Stimulated activated CD4-positive, alpha-beta T cell treated with anti-CD3 and anti-CD28 coated beads, Interleukin-12 subunit alpha, Interleukin-12 subunit beta, amount 100 ng/mL, for 48 hours (primary cell): ENCODE measurements at regions not wholly inside any gene's neighbourhood (a gene's known extent, or its start where the extent isn't known, plus 50 kb on each side); places are given as distances from the start of the nearest gene placed in this dataset.
"Not testable (repeated sequence)": the region's sequence is repeated elsewhere in the genome, so short reads cannot be mapped to it uniquely, and the experiment has no call there.

ENCODE experiments used
- DNase-seq, 3 donors: peaks; one replicate each; pipeline ENCODE4 v3.0.0-alpha.2; 2020; ENCODE audit warnings: low read depth in 2 of 3, low spot score in 1 of 3

GRCh38 chr2:40043641-40044040 lies 264.6 kb upstream of the THUMPD2 start:
- DNase-seq: no peak

DNA sequence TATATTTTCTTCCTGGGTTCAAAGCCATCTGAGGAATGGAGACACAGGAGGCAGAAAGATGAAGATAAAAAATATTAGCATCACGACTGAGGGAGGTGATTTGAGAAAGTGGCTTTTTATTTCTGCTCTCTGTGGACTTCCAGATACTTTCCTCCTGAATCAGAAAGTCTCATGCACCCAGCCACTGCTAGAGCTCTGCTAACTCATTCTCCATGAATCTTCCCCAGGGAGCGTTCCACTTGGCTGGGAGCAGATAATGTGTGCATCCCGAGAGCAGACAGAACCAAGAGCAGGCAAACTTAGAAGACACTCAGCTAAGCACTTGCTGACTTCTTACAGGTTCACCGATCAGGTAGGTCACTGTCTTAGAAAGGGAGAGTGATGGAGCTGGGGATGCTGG lies 264.1 kb upstream of the THUMPD2 start:
- no peak for DNase-seq

DNA sequence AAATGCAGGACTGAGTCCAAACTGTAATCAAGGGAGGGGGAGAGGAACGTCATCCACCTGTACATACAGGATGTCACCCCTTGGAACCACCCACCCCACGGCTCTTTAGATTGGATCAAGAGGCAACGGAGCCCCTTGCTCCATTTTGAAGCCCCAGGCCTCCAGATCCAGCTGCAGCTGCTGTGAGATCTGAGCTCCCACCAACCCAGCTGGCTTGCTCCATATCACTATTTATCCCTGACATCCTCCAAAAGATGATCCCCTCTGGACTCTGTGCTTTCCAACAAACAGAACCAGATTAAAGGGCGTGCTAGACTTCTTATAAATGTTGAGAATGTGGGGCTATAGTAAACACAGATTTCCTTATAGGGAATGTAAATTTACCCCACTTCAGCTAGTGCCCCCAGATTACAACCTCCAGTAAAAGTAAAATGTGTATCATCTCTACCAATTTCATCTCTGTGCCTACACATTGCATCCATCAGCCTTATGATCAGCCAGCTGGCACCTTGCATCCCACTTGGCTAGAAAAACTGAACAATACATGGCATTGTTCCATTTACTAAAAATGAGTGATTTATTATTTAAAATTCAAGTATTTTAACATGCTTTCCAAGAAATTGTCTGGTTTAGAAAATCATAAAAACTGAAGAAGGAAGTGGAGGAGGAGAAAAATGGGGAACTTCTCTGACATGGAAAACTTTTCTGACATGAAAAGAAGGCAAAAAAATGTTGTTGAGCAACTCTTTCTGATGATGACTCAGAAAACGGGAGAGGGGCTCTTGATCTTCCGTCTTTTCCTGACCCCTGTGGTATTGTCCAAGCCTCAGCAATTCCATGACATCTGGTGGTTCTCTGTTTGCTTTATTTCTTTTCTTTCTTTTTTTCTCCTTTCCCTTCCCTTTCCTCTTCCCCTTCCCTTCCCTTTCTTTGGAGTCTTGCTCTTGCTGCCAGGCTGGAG lies 262.6 kb upstream of the THUMPD2 start:
- DNase-seq: no peak

GRCh38 chr2:40039549-40039948 lies 260.5 kb upstream of the THUMPD2 start:
- DNase-seq: no peak

DNA sequence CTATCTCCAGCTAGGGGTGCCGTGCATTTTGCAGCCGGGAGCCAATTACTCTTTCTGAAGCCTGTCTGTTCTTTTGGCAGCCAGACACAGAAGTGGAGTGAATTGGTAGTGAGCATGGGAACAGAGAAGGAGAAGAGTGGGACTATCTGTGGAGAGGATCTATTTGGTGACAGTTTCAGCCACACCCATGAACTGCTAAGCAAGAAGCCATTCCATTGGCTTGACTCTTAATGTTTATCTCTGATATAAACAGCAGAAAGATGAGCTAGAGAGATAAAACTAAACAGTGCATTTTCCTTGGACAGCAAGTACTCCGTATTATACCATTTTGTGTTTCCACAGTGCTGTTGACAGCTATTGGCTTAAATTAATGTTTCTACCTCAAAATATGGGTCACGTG lies 259.6 kb upstream of the THUMPD2 start:
- DNase-seq: no peak

GRCh38 chr2:40037303-40037702 lies 258.2 kb upstream of the THUMPD2 start:
- no peak for DNase-seq

DNA sequence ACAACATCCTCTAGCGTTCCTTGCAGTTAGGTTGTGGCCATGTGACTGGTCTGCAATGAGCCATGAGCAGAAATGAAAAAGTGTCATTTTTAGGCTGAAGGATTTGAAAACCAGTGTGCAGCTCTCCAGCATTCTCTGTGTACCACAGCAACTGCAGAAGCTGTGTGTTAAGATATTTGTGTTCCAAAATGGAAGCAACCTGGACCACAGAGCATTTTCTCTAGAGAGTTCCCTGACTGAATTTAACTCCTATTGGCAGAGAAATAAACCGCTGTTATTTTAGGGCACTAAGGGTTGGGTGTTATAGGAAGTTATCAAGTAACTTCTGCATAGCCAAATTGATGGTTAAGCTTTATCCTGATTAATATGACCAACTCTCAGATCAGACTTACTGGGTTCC lies 257.2 kb upstream of the THUMPD2 start:
- no peak for DNase-seq

DNA sequence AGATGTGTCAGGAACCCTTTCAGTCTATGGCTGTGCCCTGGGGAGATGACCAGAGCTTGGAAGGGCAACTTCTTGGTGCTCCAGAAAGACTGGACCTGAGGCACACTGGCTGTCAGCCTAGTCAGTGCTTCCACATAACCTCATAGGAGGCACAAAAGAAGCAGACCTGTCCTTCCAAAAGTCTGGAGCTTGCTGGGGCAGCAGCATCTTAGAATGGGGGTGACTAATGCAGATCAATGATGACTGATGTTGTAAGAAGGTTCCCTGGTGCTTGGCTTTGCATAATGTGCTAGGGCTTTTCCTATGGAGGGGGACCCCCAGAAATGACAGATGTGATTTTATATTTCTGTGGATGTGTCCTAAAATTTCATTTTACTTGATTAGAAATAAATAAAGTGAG lies 255.7 kb upstream of the THUMPD2 start:
- no peak for DNase-seq

- no peak for DNase-seq
Observed at GRCh38 chr2:40034198-40034597, 255.1 kb upstream of the THUMPD2 start.

DNA sequence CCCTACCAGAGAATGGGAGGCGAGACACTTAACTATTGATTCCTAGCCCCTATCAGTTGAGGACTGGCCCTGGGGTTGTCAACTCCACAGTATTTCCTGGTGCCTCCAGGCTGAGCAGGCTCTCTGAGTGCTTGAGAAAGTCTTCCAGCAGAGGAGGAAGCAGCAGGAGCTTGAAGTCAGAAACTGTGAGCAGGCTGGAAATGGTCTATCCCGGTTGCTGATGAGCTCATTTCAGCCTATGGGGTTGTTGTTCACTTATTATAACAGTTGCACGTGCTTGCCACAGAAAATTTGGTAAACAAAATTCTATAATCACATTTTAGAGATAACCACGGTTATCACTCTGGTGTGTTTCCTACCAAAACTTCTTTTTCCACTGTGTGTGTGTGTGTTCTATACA lies 254.7 kb upstream of the THUMPD2 start:
- no peak for DNase-seq

DNA sequence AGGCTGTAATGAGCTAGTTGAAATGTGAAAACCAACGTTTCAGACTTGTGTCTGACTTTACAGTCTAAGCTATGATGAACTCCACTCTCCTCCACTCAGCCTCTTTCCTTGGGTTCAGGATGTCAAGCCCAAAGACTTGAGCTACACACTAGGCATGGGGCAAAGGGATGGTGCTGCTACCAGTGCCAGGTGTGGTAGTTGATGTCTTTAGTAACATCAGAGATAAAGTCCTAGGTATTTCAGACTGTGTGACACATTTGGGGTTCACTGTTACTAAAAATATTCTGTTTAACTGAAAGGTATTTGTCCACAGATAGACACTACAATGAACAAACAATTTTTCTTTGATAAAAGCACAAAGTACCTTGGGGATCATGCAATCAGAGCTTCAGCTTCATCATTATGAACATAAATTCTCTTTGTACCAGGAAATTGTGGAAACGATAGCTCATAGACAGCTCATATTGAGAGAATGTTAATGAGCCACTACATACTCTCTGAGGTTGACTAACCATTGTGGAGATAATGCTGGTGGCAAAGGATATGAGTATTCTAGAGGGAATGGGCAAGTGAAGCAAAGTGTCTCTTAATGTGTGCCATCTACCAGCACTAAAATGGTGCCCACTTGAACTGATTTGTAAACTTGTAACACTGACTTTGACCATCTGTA lies 253.7 kb upstream of the THUMPD2 start:
- DNase-seq: peak in 1 of 3 donors; percentile 1

DNA sequence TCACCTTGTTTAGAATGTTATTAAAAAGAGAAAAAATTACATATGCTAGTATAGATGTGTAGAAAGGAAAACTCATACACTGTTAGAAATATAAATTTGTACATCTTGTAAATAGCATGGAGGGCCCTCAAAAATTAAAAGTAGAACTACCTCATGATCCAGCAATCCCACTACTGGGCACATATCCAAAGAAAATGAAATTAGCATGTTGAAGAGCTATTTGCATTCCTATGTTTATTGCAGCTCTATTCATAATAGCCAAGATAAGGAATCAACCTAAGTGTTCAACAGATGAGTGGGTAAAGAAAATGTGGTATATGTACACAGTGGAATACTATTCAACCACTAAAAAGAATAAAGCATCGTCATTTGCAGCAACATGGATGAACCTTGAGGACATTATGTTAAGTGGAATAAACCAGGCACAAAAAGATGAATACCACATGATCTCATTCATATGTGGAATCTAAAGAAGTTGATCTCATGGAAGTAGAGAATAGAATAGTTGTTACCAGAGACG lies 251.5 kb upstream of the THUMPD2 start:
- no peak for DNase-seq

DNA sequence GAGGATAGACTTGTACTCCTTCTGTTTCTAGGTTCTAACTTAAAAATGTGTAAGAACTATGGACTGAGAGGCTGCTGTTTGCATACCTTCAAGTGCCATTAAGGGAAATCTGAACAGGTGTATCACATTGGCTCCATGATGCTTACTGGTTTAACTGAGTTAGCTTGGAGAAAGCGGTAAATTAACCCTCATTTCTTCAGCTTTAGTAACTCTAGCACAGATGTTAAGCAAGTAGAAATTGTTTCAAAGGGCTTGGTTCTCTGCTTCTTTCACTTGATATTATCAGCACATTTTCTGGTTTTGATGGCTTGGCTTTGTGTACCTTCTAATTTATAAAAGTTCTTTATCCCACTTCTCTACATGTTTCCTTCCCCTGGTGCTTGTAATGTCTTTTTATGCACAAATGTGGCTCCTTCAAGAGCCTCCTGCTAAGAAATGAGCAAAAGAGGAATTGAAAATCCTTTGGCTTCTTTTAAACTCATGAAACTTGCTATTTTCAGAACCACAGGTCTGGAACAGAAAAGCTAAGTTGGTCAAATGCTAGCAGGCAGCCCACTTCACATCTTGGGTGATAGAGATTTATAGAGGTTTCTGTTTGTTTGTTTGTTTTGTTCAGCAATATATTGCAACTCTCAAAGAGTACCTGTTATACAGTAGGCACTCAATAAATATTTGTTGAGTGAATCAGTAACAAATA lies 249.9 kb upstream of the THUMPD2 start:
- DNase-seq: no peak

DNA sequence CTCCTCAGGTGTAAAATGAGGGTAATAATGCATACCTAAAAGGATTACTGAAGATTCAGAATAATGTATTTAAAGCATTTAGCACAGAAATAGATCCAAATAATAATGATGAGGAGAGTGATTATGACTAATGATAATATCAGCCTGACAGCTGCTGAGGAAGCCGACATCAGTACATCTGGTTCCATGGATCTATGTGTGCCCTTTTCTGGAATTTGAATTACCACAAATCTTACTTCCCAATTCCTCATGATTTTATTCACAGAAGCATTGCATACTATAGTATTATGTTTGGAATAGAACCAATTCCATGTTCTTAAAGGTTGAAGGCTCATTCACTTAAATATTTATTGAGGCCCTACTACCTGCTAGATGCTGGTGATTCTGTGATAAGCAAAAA lies 248.9 kb upstream of the THUMPD2 start:
- no peak for DNase-seq

GRCh38 chr2:40025276-40025675 lies 246.2 kb upstream of the THUMPD2 start:
- not testable (repeated sequence) for DNase-seq

GRCh38 chr2:40020997-40021396 lies 241.9 kb upstream of the THUMPD2 start:
- DNase-seq: no peak

DNA sequence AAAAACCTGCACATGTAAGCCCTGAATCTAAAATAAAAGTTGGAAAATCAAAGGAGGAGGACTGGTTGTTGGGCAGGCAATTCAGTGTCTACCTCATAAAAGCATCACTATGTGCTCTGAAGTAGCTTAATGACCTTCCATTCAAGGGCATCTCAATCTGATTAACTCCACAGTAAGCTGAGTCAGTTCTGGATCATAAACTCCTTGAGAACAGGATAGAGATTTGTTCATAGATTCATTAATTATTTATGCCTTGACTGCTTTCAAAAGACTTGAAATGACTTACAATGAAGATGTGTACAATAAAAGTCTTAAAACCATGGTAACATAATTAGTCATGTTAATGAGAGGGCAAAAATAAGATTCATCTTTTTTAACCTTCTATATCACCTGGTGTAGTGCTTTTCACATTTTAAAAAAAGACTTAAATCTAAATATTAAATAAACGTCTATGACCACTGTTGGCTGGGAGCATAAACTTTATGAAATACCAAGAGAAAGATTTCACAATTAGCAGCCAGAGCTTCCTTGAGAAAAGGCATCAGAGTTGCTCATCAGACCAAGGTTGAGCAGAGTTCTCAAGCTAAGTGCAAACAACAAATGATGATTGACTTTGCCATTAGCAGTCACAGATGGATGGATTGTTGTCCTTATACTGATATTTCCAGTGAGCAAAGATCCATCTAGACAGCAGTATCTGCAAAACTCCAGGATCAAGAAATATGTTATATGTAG lies 237.3 kb upstream of the THUMPD2 start:
- DNase-seq: no peak

DNA sequence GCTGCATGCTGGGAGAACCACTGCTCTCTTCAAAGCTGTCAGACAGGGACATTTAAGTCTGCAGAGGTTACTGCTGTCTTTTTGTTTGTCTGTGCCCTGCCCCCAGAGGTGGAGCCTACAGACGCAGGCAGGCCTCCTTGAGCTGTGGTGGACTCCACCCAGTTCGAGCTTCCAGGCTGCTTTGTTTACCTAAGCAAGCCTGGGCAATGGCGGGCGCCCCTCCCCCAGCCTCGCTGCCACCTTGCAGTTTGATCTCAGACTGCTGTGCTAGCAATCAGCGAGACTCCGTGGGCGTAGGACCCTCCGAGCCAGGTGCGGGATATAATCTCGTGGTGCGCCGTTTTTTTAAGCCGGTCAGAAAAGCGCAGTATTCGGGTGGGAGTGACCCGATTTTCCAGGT lies 234.9 kb upstream of the THUMPD2 start:
- not testable (repeated sequence) for DNase-seq

DNA sequence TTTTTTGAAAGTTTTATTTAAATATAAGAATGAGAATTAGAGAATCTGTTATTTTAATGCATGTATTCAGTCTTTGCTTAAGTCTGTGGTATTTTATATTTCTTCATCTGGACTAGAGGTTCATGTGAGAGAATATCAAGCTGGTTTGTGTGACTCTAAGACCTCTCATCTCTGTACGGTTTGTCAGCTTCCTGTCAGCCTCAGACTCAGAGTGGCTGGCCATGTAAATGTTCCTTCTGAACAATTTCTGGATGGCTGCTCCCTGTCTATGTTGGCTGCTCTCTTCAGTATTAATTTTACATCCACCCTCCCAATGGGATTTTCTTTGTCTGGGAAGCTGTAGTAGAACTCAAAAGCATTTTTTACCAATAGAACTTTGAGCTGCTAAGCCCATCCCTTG lies 225.3 kb upstream of the THUMPD2 start:
- no peak for DNase-seq

- no peak for DNase-seq
Observed at GRCh38 chr2:40002339-40002738, 223.3 kb upstream of the THUMPD2 start.

GRCh38 chr2:39999864-40000263 lies 220.8 kb upstream of the THUMPD2 start:
- no peak for DNase-seq
